ENCODE measurements at regions not wholly inside any gene's neighbourhood (a gene's known extent, or its start where the extent isn't known, plus 50 kb on each side); places are given as distances from the start of the nearest gene placed in this dataset.

- CTCF ChIA-PET = no interaction called here
- H3K27me3 Mint-ChIP-seq = no peaks in the 10 kb centered on the region
- no peak for ATAC-seq (ENCODE audit: poor library complexity)
- Histone ChIP-seq H3K9me3 (ENCODE audit: control insufficient read depth in 1 of 2, insufficient read depth in 1 of 2, low read length in 2 of 2) (peaks cover 0 to under 1% of the 10 kb centered on the region in 2 experiments), H3K4me3 (ENCODE audit: low read length) (no peak overlapping the region), H3K27ac (ENCODE audit: low read depth in 1 of 2, low read length in 2 of 2) (no peak overlapping the region), H3K4me1 (ENCODE audit: insufficient read depth, low read length) (no peaks in the 10 kb centered on the region), H3K27me3 (ENCODE audit: control insufficient read depth in 1 of 2, insufficient read depth in 2 of 2, low read length in 2 of 2) (no peaks in the 10 kb centered on the region), H3K36me3 (ENCODE audit: insufficient read depth, low read length) (no peaks in the 10 kb centered on the region)
- no peak overlapping the region for H3K4me3 Mint-ChIP-seq
- H3K9me3 Mint-ChIP-seq = no peaks in the 10 kb centered on the region
- POLR2A ChIA-PET = no interaction called here
- no peak overlapping the region for H3K27ac Mint-ChIP-seq
- H3K36me3 Mint-ChIP-seq (ENCODE audit: low read depth) = no peaks in the 10 kb centered on the region
- no peak for TF ChIP-seq CTCF (IDR thresholded peaks at IDR 0.05)
- peaks cover 8% of the 10 kb centered on the region for H3K4me1 Mint-ChIP-seq (ENCODE audit: low read depth)
- no peak for DNase-seq
- intact Hi-C loops (cut with DNase I, micrococcal nuclease) = no loop called here
Observed at GRCh38 chr2:151191001-151191400, 70.7 kb downstream of the RBM43 start.

GRCh38 chr2:151189125-151189524 is 72.5 kb downstream of the RBM43 start:
- peaks cover 8% of the 10 kb centered on the region for H3K4me1 Mint-ChIP-seq (ENCODE audit: low read depth)
- CTCF ChIA-PET = no interaction called here
- TF ChIP-seq CTCF (IDR thresholded peaks at IDR 0.05) = no peak
- no peaks in the 10 kb centered on the region for H3K36me3 Mint-ChIP-seq (ENCODE audit: low read depth)
- Histone ChIP-seq H3K4me1 (ENCODE audit: insufficient read depth, low read length) (no peaks in the 10 kb centered on the region), H3K27me3 (ENCODE audit: control insufficient read depth in 1 of 2, insufficient read depth in 2 of 2, low read length in 2 of 2) (no peaks in the 10 kb centered on the region), H3K4me3 (ENCODE audit: low read length) (no peak overlapping the region), H3K27ac (ENCODE audit: low read depth in 1 of 2, low read length in 2 of 2) (no peak overlapping the region), H3K36me3 (ENCODE audit: insufficient read depth, low read length) (no peaks in the 10 kb centered on the region), H3K9me3 (ENCODE audit: control insufficient read depth in 1 of 2, insufficient read depth in 1 of 2, low read length in 2 of 2) (peaks cover 0 to 3% of the 10 kb centered on the region in 2 experiments)
- H3K9me3 Mint-ChIP-seq = no peaks in the 10 kb centered on the region
- peak overlapping the region; percentile 17 for H3K4me3 Mint-ChIP-seq
- H3K27me3 Mint-ChIP-seq = no peaks in the 10 kb centered on the region
- ATAC-seq (ENCODE audit: poor library complexity) (peak; percentile 68), DNase-seq (peak in 12 of 14 experiments; percentile 2 to 50 (median 12))
- POLR2A ChIA-PET = no interaction called here
- intact Hi-C loops (cut with DNase I, micrococcal nuclease) = no loop called here
- no peak overlapping the region for H3K27ac Mint-ChIP-seq

GRCh38 chr2:151186011-151186410 is 75.7 kb downstream of the RBM43 start:
- Histone ChIP-seq H3K4me3 (ENCODE audit: low read length) (no peak overlapping the region), H3K27me3 (ENCODE audit: control insufficient read depth in 1 of 2, insufficient read depth in 2 of 2, low read length in 2 of 2) (no peaks in the 10 kb centered on the region), H3K4me1 (ENCODE audit: insufficient read depth, low read length) (no peaks in the 10 kb centered on the region), H3K36me3 (ENCODE audit: insufficient read depth, low read length) (no peaks in the 10 kb centered on the region), H3K27ac (ENCODE audit: low read depth in 1 of 2, low read length in 2 of 2) (no peak overlapping the region), H3K9me3 (ENCODE audit: control insufficient read depth in 1 of 2, insufficient read depth in 1 of 2, low read length in 2 of 2) (peaks cover 0 to 3% of the 10 kb centered on the region in 2 experiments)
- H3K27me3 Mint-ChIP-seq = peaks cover 11% of the 10 kb centered on the region
- intact Hi-C loops (cut with DNase I, micrococcal nuclease) = no loop called here
- H3K4me1 Mint-ChIP-seq (ENCODE audit: low read depth) = peaks cover 8% of the 10 kb centered on the region
- H3K9me3 Mint-ChIP-seq = no peaks in the 10 kb centered on the region
- POLR2A ChIA-PET = no interaction called here
- no peaks in the 10 kb centered on the region for H3K36me3 Mint-ChIP-seq (ENCODE audit: low read depth)
- H3K4me3 Mint-ChIP-seq = no peak overlapping the region
- ATAC-seq (ENCODE audit: poor library complexity) (no peak), DNase-seq (no peak)
- CTCF ChIA-PET = no interaction called here
- no peak overlapping the region for H3K27ac Mint-ChIP-seq
- no peak for TF ChIP-seq CTCF (IDR thresholded peaks at IDR 0.05)

Data from CD4-positive, alpha-beta T cell (primary cell).